NCI-H2029 treated with DMSO at 0.1 percent for 48 hours (cell line): ENCODE measurements at regions not wholly inside any gene's neighbourhood (a gene's known extent, or its start where the extent isn't known, plus 50 kb on each side); places are given as distances from the start of the nearest gene placed in this dataset.
A peak's percentile ranks its signal among the peaks of the same experiment; 100 is the strongest.

Experiments used
- DNase-seq: peaks from one replicate; lab custom pipeline; 2025; lab: John Stamatoyannopoulos, UW

- no peak for DNase-seq
These were observed 126.9 kb upstream of the CTAGE1 start for GRCh38 chr18:22544626-22545025.

- no peak for DNase-seq
These were observed 127.5 kb upstream of the CTAGE1 start for GRCh38 chr18:22545066-22545760.

- DNase-seq, result no peak
These were observed 129.3 kb upstream of the CTAGE1 start for GRCh38 chr18:22546905-22547570.

- no peak for DNase-seq
These were observed 130.3 kb upstream of the CTAGE1 start for GRCh38 chr18:22547807-22548561.

- no peak for DNase-seq
These were observed 131.7 kb upstream of the CTAGE1 start for GRCh38 chr18:22549260-22549937.

GRCh38 chr18:22550366-22550765, 132.7 kb upstream of the CTAGE1 start:
- DNase-seq, result no peak

- DNase-seq, result no peak
These were observed 133.1 kb upstream of the CTAGE1 start for GRCh38 chr18:22550861-22551260.

GRCh38 chr18:22551536-22552151, 133.9 kb upstream of the CTAGE1 start:
- no peak for DNase-seq

- no peak for DNase-seq
These were observed 134.5 kb upstream of the CTAGE1 start for GRCh38 chr18:22552254-22552653.

- DNase-seq, result no peak
These were observed 135.3 kb upstream of the CTAGE1 start for GRCh38 chr18:22552899-22553460.

GRCh38 chr18:22556222-22557167, 138.8 kb upstream of the CTAGE1 start:
- no peak for DNase-seq

- no peak for DNase-seq
These were observed 139.6 kb upstream of the CTAGE1 start for GRCh38 chr18:22557168-22557941.

- DNase-seq, result no peak
These were observed 141.2 kb upstream of the CTAGE1 start for GRCh38 chr18:22558945-22559385.

- no peak for DNase-seq
These were observed 141.9 kb upstream of the CTAGE1 start for GRCh38 chr18:22559414-22560274.

- DNase-seq, result no peak
These were observed 142.5 kb upstream of the CTAGE1 start for GRCh38 chr18:22560275-22560610.

GRCh38 chr18:22560797-22561196, 143.1 kb upstream of the CTAGE1 start:
- DNase-seq, result no peak

- DNase-seq, result peak; percentile 24
These were observed 145.5 kb upstream of the CTAGE1 start for GRCh38 chr18:22563164-22563583.

- DNase-seq, result no peak
These were observed 146.3 kb upstream of the CTAGE1 start for GRCh38 chr18:22564036-22564435.
